Sigmoid colon (tissue), 6 donors: ENCODE measurements at regions not wholly inside any gene's neighbourhood (a gene's known extent, or its start where the extent isn't known, plus 50 kb on each side); places are given as distances from the start of the nearest gene placed in this dataset.

Experiments
- DNase-seq: peaks from one replicate; pipeline ENCODE4 v3.0.0-alpha.2; 2019
- H3K27ac ChIP-seq, 4 donors: fragments of 200-600 bp; sonication (generic); one replicate each; pipeline ENCODE4 v1.5.1; 2016 to 2019; ENCODE audit warnings: mild to moderate bottlenecking in 1 of 4
- H3K27me3 ChIP-seq, 3 donors: fragments of 200-600 bp; sonication (generic); one replicate each; pipeline ENCODE4 v1.5.1; 2019; ENCODE audit warnings: mild to moderate bottlenecking in 1 of 3
- H3K36me3 ChIP-seq, 4 donors: fragments of 200-600 bp; sonication (generic); one replicate each; pipeline ENCODE4 v1.5.1; 2016 to 2019
- H3K4me1 ChIP-seq, 4 donors: fragments of 200-600 bp; sonication (generic); one replicate each; pipeline ENCODE4 v1.5.1; 2017 to 2019
- H3K4me3 ChIP-seq, 4 donors: fragments of 200-600 bp; sonication (generic); one replicate each; pipeline ENCODE4 v1.5.1; 2017 to 2019; ENCODE audit warnings: mild to moderate bottlenecking in 2 of 4, moderate library complexity in 1 of 4
- H3K9me3 ChIP-seq, 4 donors: fragments of 200-600 bp in 3 of 4; sonication (generic) in 3 of 4; one replicate each; pipeline versions ENCODE4 v1.5.1 to v1.6.1; 2013 to 2019
- CTCF ChIP-seq, 4 experiments: fragments of 450-650 bp in 3 of 4; fragments of 200-600 bp in 1 of 4; IDR thresholded peaks; one replicate each; pipeline ENCODE4 v1.5.1; 2016 to 2019; ENCODE audit warnings: antibody characterized with exemption in 4 of 4, mild to moderate bottlenecking in 3 of 4, moderate library complexity in 2 of 4
- EP300 ChIP-seq, 4 donors: sonication (generic); formaldehyde crosslinking; IDR thresholded peaks; one replicate each; pipeline ENCODE4 v1.6.1; 2017; ENCODE audit warnings: antibody characterized with exemption in 4 of 4
- POLR2A ChIP-seq, 2 donors: fragments of 450-650 bp; IDR thresholded peaks; one replicate each; pipeline ENCODE4 v1.6.1; 2016; ENCODE audit warnings: antibody characterized with exemption in 2 of 2, mild to moderate bottlenecking in 2 of 2, moderate library complexity in 2 of 2
- POLR2AphosphoS5 ChIP-seq, 4 donors: sonication (generic); formaldehyde crosslinking; IDR thresholded peaks; one replicate each; pipeline ENCODE4 v1.6.1; 2017; ENCODE audit warnings: antibody characterized with exemption in 4 of 4
- WGBS, 2 donors: extraction: QIAGEN DNeasy Blood & Tissue Kit; methylation state at CpG; one replicate each; pipeline ENCODE4 v1.1.7; 2013; 5-methylcytosine and 5-hydroxymethylcytosine counted together
- intact Hi-C: fragments of 100-400 bp; cut with DNase I; formaldehyde crosslinking; loops from one replicate; pipeline ENCODE4 v1.15.1; 2023
- donor health status: healthy with polysubstance abuse.
- donor health status: healthy.

DNA sequence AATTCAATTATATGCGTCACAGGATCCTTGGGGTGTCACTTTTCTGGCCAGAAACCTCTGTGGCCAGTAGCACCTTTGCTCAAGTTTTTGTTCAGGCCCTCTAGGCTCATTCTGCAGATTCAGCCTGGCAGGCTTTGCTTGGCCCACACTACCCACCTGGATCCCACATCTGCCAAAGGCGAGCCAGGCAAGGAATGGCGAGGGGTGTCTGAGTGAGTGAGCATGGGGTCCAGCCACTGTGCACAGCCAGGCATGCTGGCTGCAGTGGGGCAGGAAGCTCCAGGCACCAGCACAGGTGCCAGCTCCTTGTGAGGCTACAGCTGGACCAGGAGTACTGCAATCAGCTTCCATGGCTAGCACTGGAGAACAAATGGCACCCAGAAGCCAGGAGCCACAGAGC is 914.9 kb downstream of the FSTL5 start:
- Histone ChIP-seq H3K4me3 (no peak overlapping the region), H3K4me1 (no peaks in the 10 kb centered on the region), H3K27ac (no peak overlapping the region), H3K9me3 (peaks cover 0 to 6% (median 0%) of the 10 kb centered on the region in 4 donors), H3K27me3 (no peaks in the 10 kb centered on the region), H3K36me3 (no peaks in the 10 kb centered on the region)
- TF ChIP-seq POLR2AphosphoS5 (IDR thresholded peaks at IDR 0.05), result no peak
- TF ChIP-seq CTCF (IDR thresholded peaks at IDR 0.05), result no peak
- no peak for TF ChIP-seq EP300 (IDR thresholded peaks at IDR 0.05)
- TF ChIP-seq POLR2A (IDR thresholded peaks at IDR 0.05), result no peak
- no peak for DNase-seq
- intact Hi-C loops, result no loop called here
- WGBS, 2 donors, result 95 to 96% methylated on average over 3 of the region's 3 CpGs

- no peak overlapping the region for H3K4me3 ChIP-seq
- no peak for TF ChIP-seq POLR2AphosphoS5 (IDR thresholded peaks at IDR 0.05)
- no peak for TF ChIP-seq EP300 (IDR thresholded peaks at IDR 0.05)
- no peak for TF ChIP-seq CTCF (IDR thresholded peaks at IDR 0.05)
- TF ChIP-seq POLR2A (IDR thresholded peaks at IDR 0.05), result no peak
- DNase-seq, result no peak
- H3K36me3 ChIP-seq, result no peaks in the 10 kb centered on the region
- H3K4me1 ChIP-seq, result no peaks in the 10 kb centered on the region
- no peaks in the 10 kb centered on the region for H3K27me3 ChIP-seq
- intact Hi-C loops, result no loop called here
- H3K9me3 ChIP-seq, result peaks cover 0 to 4% (median 0%) of the 10 kb centered on the region in 4 donors
- 12 to 37% methylated on average over 1 of the region's 1 CpG for WGBS, 2 donors
- H3K27ac ChIP-seq, result no peak overlapping the region
Measured at GRCh38 chr4:161247831-161248230, 916.0 kb downstream of the FSTL5 start.

DNA sequence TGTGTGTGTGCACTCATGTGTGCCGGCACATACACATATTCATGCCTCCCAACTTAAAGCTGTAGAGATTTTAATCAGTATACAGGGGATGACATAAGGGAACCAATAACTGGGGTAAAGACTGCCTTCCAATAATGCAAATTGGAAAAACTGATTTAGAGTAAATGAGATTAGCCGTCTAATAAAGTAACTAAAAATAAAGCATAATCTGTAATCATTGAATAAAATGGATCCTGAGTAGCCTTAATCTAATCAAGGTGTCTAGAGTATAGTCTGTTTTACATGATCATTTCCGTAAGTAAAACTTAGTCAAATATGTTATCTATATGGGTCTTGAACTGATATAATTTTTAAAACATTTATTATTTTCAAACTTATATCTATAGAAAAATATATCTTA is 925.8 kb downstream of the FSTL5 start:
- DNase-seq, result no peak
- H3K36me3 ChIP-seq, result no peaks in the 10 kb centered on the region
- no peak overlapping the region for H3K27ac ChIP-seq
- no peaks in the 10 kb centered on the region for H3K4me1 ChIP-seq
- TF ChIP-seq CTCF (IDR thresholded peaks at IDR 0.05) (no peak), POLR2A (IDR thresholded peaks at IDR 0.05) (no peak), POLR2AphosphoS5 (IDR thresholded peaks at IDR 0.05) (no peak), EP300 (IDR thresholded peaks at IDR 0.05) (no peak)
- H3K27me3 ChIP-seq, result no peaks in the 10 kb centered on the region
- whole genome bisulfite sequencing, 2 donors, result 61 to 96% methylated on average over 3 of the region's 3 CpGs
- intact Hi-C loops, result no loop called here
- no peak overlapping the region for H3K4me3 ChIP-seq
- H3K9me3 ChIP-seq, result no peaks in the 10 kb centered on the region

DNA sequence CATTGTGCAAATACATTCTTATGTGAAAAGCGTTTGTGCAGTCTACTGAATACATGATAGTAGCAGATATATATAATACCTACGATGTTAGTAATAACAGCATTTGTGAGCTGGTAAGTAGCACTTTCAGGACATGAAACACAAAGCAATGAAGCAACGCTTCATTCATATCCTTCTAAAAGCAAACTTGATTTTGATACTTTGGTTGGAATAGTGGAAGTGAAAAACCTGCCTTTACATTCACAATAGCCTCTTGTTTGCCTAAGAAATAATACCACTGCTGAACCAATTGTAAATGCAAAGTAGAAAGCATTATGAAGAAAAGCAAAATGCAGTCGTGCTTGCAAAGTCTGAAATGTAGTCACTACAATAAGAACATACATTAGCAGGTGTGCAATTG is 926.3 kb downstream of the FSTL5 start:
- Histone ChIP-seq H3K4me1 (no peaks in the 10 kb centered on the region), H3K9me3 (no peaks in the 10 kb centered on the region), H3K36me3 (no peaks in the 10 kb centered on the region), H3K27ac (no peak overlapping the region), H3K27me3 (no peaks in the 10 kb centered on the region), H3K4me3 (no peak overlapping the region)
- intact Hi-C loops, result no loop called here
- TF ChIP-seq EP300 (IDR thresholded peaks at IDR 0.05) (no peak), POLR2AphosphoS5 (IDR thresholded peaks at IDR 0.05) (no peak), POLR2A (IDR thresholded peaks at IDR 0.05) (no peak), CTCF (IDR thresholded peaks at IDR 0.05) (no peak)
- WGBS, 2 donors, result 72 to 83% methylated on average over 4 of the region's 4 CpGs
- DNase-seq, result no peak

GRCh38 chr4:161225327-161225726 is 938.5 kb downstream of the FSTL5 start:
- no peak overlapping the region for H3K27ac ChIP-seq
- no peaks in the 10 kb centered on the region for H3K9me3 ChIP-seq
- H3K36me3 ChIP-seq, result no peaks in the 10 kb centered on the region
- no peak for DNase-seq
- intact Hi-C loops, result no loop called here
- no peaks in the 10 kb centered on the region for H3K27me3 ChIP-seq
- no peaks in the 10 kb centered on the region for H3K4me1 ChIP-seq
- no peak for TF ChIP-seq POLR2AphosphoS5 (IDR thresholded peaks at IDR 0.05)
- TF ChIP-seq EP300 (IDR thresholded peaks at IDR 0.05), result no peak
- TF ChIP-seq POLR2A (IDR thresholded peaks at IDR 0.05), result no peak
- no peak for TF ChIP-seq CTCF (IDR thresholded peaks at IDR 0.05)
- H3K4me3 ChIP-seq, result no peak overlapping the region
